HCT116 (cell line): ENCODE measurements at regions not wholly inside any gene's neighbourhood (a gene's known extent, or its start where the extent isn't known, plus 50 kb on each side); places are given as distances from the start of the nearest gene placed in this dataset.

Source experiments
- ATAC-seq: fragments of 200-7000 bp; cut with Tn5 transposase; 2 replicates; pipeline ENCODE4 v1.9.1; 2020; ENCODE audit warnings: mild to moderate bottlenecking, moderate library complexity
- BruUV-seq: library from RNA; stranded (reverse); fragments of 400-500 nt; replicated peaks from 2 replicates; lab custom pipeline; 2021; lab: Mats Ljungman, UMichigan
- CTCF ChIA-PET: fragments of 300-600 bp; sonication (Branson Sonifier 250); formaldehyde crosslinking; loops from one replicate; lab custom pipeline; 2021; ENCODE audit warnings: antibody characterized with exemption; lab: Charles Lee
- POLR2A ChIA-PET: fragments of 300-600, 350-600 bp; sonication (Branson Sonifier 250); formaldehyde crosslinking; loops from one replicate; lab custom pipeline; 2021; ENCODE audit warnings: antibody characterized with exemption; lab: Charles Lee
- RAD21 ChIA-PET, 2 experiments: fragments of 300-600 bp; sonication (Branson Sonifier 250); formaldehyde crosslinking; loops; one replicate each; lab custom pipeline; 2023; ENCODE audit warnings: low total read pairs in 2 of 2; ENCODE audit not compliant: uncharacterized antibody in 2 of 2, unreplicated experiment in 2 of 2, low non-redundant PET in 1 of 2; lab: Charles Lee
- DNase-seq: peaks from one replicate; pipeline ENCODE4 v3.0.0-alpha.2; 2010; ENCODE audit warnings: low read depth, low spot score
- H2AFZ ChIP-seq: fragments of 200-600 bp; shearing (Covaris generic), sonication (generic); 2 replicates; pipeline ENCODE4 v1.6.1; 2017; ENCODE audit warnings: low read depth, mixed run types, mixed read lengths, antibody characterized with exemption, low read length; ENCODE audit not compliant: poor library complexity, severe bottlenecking
- H3K27ac ChIP-seq: 2 replicates; pipeline ENCODE4 v1.5.1; 2012; ENCODE audit warnings: low read depth, low read length
- H3K27me3 ChIP-seq: fragments of 200-600 bp; sonication (generic); 2 replicates; pipeline ENCODE4 v1.6.1; 2016; ENCODE audit warnings: mixed run types, low read length, mixed read lengths; ENCODE audit not compliant: insufficient read depth
- H3K36me3 ChIP-seq, 2 experiments: fragments of 200-500 bp in 1 of 2; fragments of 200-600 bp in 1 of 2; sonication (Bioruptor generic) in 1 of 2; sonication (generic) in 1 of 2; 2 replicates each; pipeline versions ENCODE4 v1.5.1 to v1.6.1; 2014 to 2016; ENCODE audit warnings: low read length in 2 of 2, inconsistent platforms in 1 of 2, mixed read lengths in 1 of 2, mixed run types in 1 of 2; ENCODE audit not compliant: insufficient read depth in 2 of 2, control insufficient read depth in 1 of 2
- H3K4me1 ChIP-seq, 2 experiments: fragments of 200-600 bp in 1 of 2; sonication (generic) in 1 of 2; 2 replicates each; pipeline versions ENCODE4 v1.5.1 to v1.6.1; 2012 to 2017; ENCODE audit warnings: low read length in 2 of 2, inconsistent platforms in 1 of 2, mild to moderate bottlenecking in 1 of 2, mixed read lengths in 1 of 2, mixed run types in 1 of 2, moderate library complexity in 1 of 2; ENCODE audit not compliant: insufficient read depth in 2 of 2, control insufficient read depth in 1 of 2
- H3K4me2 ChIP-seq: fragments of 200-600 bp; sonication (generic); 2 replicates; pipeline ENCODE4 v1.6.1; 2017; ENCODE audit warnings: mixed run types, low read length, mixed read lengths
- H3K4me3 ChIP-seq, 2 experiments: fragments of 200-600 bp in 1 of 2; sonication (generic) in 1 of 2; replicated peaks in 1 of 2; 2 replicates each; pipeline ENCODE4 v1.5.1; 2011 to 2016; ENCODE audit warnings: low read length in 2 of 2, control low read depth in 1 of 2, low read depth in 1 of 2, mild to moderate bottlenecking in 1 of 2, mixed read lengths in 1 of 2, mixed run types in 1 of 2
- H3K79me2 ChIP-seq: fragments of 200-600 bp; sonication (generic); 2 replicates; pipeline ENCODE4 v1.6.1; 2017; ENCODE audit warnings: mild to moderate bottlenecking, mixed run types, low read length, moderate library complexity, mixed read lengths; ENCODE audit not compliant: insufficient read depth
- H3K9ac ChIP-seq: fragments of 200-600 bp; sonication (generic); 2 replicates; pipeline ENCODE4 v1.6.1; 2016; ENCODE audit warnings: low read length, mixed read lengths
- H3K9me2 ChIP-seq: fragments of 200-600 bp; sonication (generic), shearing (Covaris generic); 2 replicates; pipeline ENCODE4 v1.6.1; 2017; ENCODE audit warnings: mixed run types, mild to moderate bottlenecking, moderate library complexity; ENCODE audit not compliant: insufficient read depth
- H3K9me3 ChIP-seq, 2 experiments: fragments of 200-500 bp in 1 of 2; fragments of 200-600 bp in 1 of 2; sonication (Bioruptor generic) in 1 of 2; sonication (generic) in 1 of 2; 2 replicates each; pipeline ENCODE4 v1.6.1; 2014 to 2017; ENCODE audit warnings: low read length in 2 of 2, mixed read lengths in 2 of 2, inconsistent platforms in 1 of 2, low read depth in 1 of 2, mild to moderate bottlenecking in 1 of 2, mixed run types in 1 of 2, moderate library complexity in 1 of 2; ENCODE audit not compliant: control insufficient read depth in 1 of 2, insufficient read depth in 1 of 2
- H4K20me1 ChIP-seq: fragments of 200-600 bp; sonication (generic), shearing (Covaris generic); 2 replicates; pipeline ENCODE4 v1.6.1; 2017; ENCODE audit warnings: mixed run types, mild to moderate bottlenecking, moderate library complexity; ENCODE audit not compliant: insufficient read depth
- ATF3 ChIP-seq: IDR thresholded peaks from 2 replicates; pipeline ENCODE4 v1.6.1; 2012
- CBX3 ChIP-seq: IDR thresholded peaks from 2 replicates; pipeline ENCODE4 v1.6.1; 2012; ENCODE audit warnings: low read depth
- CTCF ChIP-seq, 3 experiments: fragments of 200-600 bp in 1 of 3; sonication (generic) in 1 of 3; IDR thresholded peaks in 2 of 3; conservative IDR thresholded peaks in 1 of 3; 2 replicates each; pipeline ENCODE4 v1.5.1; 2012 to 2017; ENCODE audit warnings: low read depth in 2 of 3, low read length in 2 of 3, antibody characterized with exemption in 1 of 3, borderline replicate concordance in 1 of 3, control low read depth in 1 of 3, mild to moderate bottlenecking in 1 of 3, mixed read lengths in 1 of 3, mixed run types in 1 of 3, moderate library complexity in 1 of 3; ENCODE audit not compliant: insufficient read depth in 1 of 3
- ELF1 ChIP-seq: IDR thresholded peaks from 2 replicates; pipeline ENCODE4 v1.6.1; 2012; ENCODE audit warnings: low read depth, borderline replicate concordance
- EZH2 ChIP-seq: fragments of 200-600 bp; sonication (generic); IDR thresholded peaks from 2 replicates; pipeline ENCODE4 v1.6.1; 2017; ENCODE audit warnings: antibody characterized with exemption, mixed run types
- FOSL1 ChIP-seq: IDR thresholded peaks from 2 replicates; pipeline ENCODE4 v1.6.1; 2012; ENCODE audit warnings: low read depth
- JUND ChIP-seq: IDR thresholded peaks from 2 replicates; pipeline ENCODE4 v1.6.1; 2012
- MAX ChIP-seq: IDR thresholded peaks from 2 replicates; pipeline ENCODE4 v1.6.1; 2012
- POLR2A ChIP-seq: IDR thresholded peaks from 2 replicates; pipeline ENCODE4 v1.7.0; 2011; ENCODE audit warnings: borderline replicate concordance; ENCODE audit not compliant: insufficient read depth, insufficient read length; ENCODE audit errors: extremely low read depth
- POLR2AphosphoS5 ChIP-seq: IDR thresholded peaks from 2 replicates; pipeline ENCODE4 v1.6.1; 2011; ENCODE audit warnings: mild to moderate bottlenecking, low read depth, low read length, moderate library complexity
- RAD21 ChIP-seq: IDR thresholded peaks from 2 replicates; pipeline ENCODE4 v1.6.1; 2012; ENCODE audit warnings: low read depth, mild to moderate bottlenecking
- SIN3A ChIP-seq: IDR thresholded peaks from 2 replicates; pipeline ENCODE4 v1.6.1; 2012; ENCODE audit warnings: low read depth
- SP1 ChIP-seq: IDR thresholded peaks from 2 replicates; pipeline ENCODE4 v1.6.1; 2012; ENCODE audit warnings: low read depth
- TCF7L2 ChIP-seq: IDR thresholded peaks from 2 replicates; pipeline ENCODE4 v1.7.0; 2011; ENCODE audit warnings: borderline replicate concordance, inconsistent platforms; ENCODE audit not compliant: insufficient read depth, insufficient read length; ENCODE audit errors: extremely low read depth
- YY1 ChIP-seq: IDR thresholded peaks from 2 replicates; pipeline ENCODE4 v1.6.1; 2011; ENCODE audit warnings: low read length, low read depth, moderate library complexity, mild to moderate bottlenecking; ENCODE audit not compliant: insufficient replicate concordance; ENCODE audit errors: extremely low read depth
- ZBTB33 ChIP-seq: IDR thresholded peaks from 2 replicates; pipeline ENCODE4 v1.6.1; 2011; ENCODE audit warnings: mild to moderate bottlenecking, low read length, moderate library complexity; ENCODE audit not compliant: insufficient replicate concordance; ENCODE audit errors: extremely low read depth
- ZFX ChIP-seq: fragments of 450-650 bp; IDR thresholded peaks from 2 replicates; pipeline ENCODE4 v1.6.1; 2017
- ZNF274 ChIP-seq: fragments of 200-500 bp; sonication (Bioruptor generic); IDR thresholded peaks from 2 replicates; pipeline ENCODE4 v1.6.1; 2014; ENCODE audit warnings: mild to moderate bottlenecking, low read depth, low read length, inconsistent platforms
- intact Hi-C: fragments of 100-400 bp; cut with micrococcal nuclease; formaldehyde crosslinking; loops from 2 replicates; pipeline ENCODE4 v1.10.0; 2022

GRCh38 chr15:62406305-62406891 is 241.3 kb upstream of the C2CD4B start (continued):
- TF ChIP-seq CTCF (IDR thresholded peaks at IDR 0.05 in 2 of 3, conservative IDR thresholded peaks at IDR 0.05 in 1 of 3; ENCODE audit: borderline replicate concordance in 1 of 3, insufficient read depth in 1 of 3, low read depth in 2 of 3, low read length in 2 of 3) (no peak), EZH2 (no peak), JUND (no peak), ATF3 (no peak), CBX3 (no peak), YY1 (no peak), ZNF274 (no peak), POLR2A (no peak), FOSL1 (no peak), TCF7L2 (no peak)
- TF ChIP-seq, all 23 proteins: peak for 0

GRCh38 chr15:62407216-62407615 is 242.1 kb upstream of the C2CD4B start:
- intact Hi-C loops: no loop called here
- Histone ChIP-seq H3K9me3 (no peaks in the 10 kb centered on the region), H3K79me2 (no peaks in the 10 kb centered on the region), H3K4me1 (peaks cover 5 to 12% of the 10 kb centered on the region in 2 experiments), H4K20me1 (no peaks in the 10 kb centered on the region), H3K36me3 (no peaks in the 10 kb centered on the region), H3K9me2 (no peaks in the 10 kb centered on the region), H3K4me2 (no peak overlapping the region), H2AFZ (no peak overlapping the region), H3K27ac (no peak overlapping the region), H3K4me3 (no peak overlapping the region), H3K27me3 (no peaks in the 10 kb centered on the region; the same call in 1 of the 2 replicates), H3K9ac (no peak overlapping the region)
- no peak for DNase-seq
- RAD21 ChIA-PET: no interaction called here
- no TSS peak for BruUV-seq
- ATAC-seq: no peak
- POLR2A ChIA-PET: no interaction called here
- CTCF ChIA-PET: no interaction called here
- TF ChIP-seq ZNF274 (no peak), TCF7L2 (no peak), RAD21 (no peak), YY1 (no peak), FOSL1 (no peak), POLR2A (no peak), EZH2 (no peak), POLR2AphosphoS5 (no peak), CBX3 (no peak), ZBTB33 (no peak), ZFX (no peak), SIN3A (no peak), MAX (no peak), SP1 (no peak), ELF1 (no peak), CTCF (IDR thresholded peaks at IDR 0.05 in 2 of 3, conservative IDR thresholded peaks at IDR 0.05 in 1 of 3; ENCODE audit: borderline replicate concordance in 1 of 3, insufficient read depth in 1 of 3, low read depth in 2 of 3, low read length in 2 of 3) (no peak)
